ENCODE measurements at regions not wholly inside any gene's neighbourhood (a gene's known extent, or its start where the extent isn't known, plus 50 kb on each side); places are given as distances from the start of the nearest gene placed in this dataset.

GRCh38 chr11:130655300-130655699 is 206.9 kb downstream of the ADAMTS15 start:
- no peak overlapping the region for H3K27ac ChIP-seq (replicated peaks)
- H3K27me3 ChIP-seq (ENCODE audit: insufficient read depth, poor library complexity, severe bottlenecking) = no peaks in the 10 kb centered on the region
- no peak overlapping the region for H3K4me3 ChIP-seq (replicated peaks; ENCODE audit: insufficient read depth, low read length)
- DNase-seq (ENCODE audit: low read depth in 1 of 2, low spot score in 1 of 2) = no peak
- TF ChIP-seq SPI1 (IDR thresholded peaks at IDR 0.05; ENCODE audit: borderline replicate concordance, low read depth) (no peak), GABPA (IDR thresholded peaks at IDR 0.05; ENCODE audit: low read depth) (no peak), POLR2AphosphoS5 (IDR thresholded peaks at IDR 0.05; ENCODE audit: low read depth) (no peak), CTCF (IDR thresholded peaks at IDR 0.05; ENCODE audit: insufficient read depth, low read length) (no peak)
- TF ChIP-seq, protein P1, sequence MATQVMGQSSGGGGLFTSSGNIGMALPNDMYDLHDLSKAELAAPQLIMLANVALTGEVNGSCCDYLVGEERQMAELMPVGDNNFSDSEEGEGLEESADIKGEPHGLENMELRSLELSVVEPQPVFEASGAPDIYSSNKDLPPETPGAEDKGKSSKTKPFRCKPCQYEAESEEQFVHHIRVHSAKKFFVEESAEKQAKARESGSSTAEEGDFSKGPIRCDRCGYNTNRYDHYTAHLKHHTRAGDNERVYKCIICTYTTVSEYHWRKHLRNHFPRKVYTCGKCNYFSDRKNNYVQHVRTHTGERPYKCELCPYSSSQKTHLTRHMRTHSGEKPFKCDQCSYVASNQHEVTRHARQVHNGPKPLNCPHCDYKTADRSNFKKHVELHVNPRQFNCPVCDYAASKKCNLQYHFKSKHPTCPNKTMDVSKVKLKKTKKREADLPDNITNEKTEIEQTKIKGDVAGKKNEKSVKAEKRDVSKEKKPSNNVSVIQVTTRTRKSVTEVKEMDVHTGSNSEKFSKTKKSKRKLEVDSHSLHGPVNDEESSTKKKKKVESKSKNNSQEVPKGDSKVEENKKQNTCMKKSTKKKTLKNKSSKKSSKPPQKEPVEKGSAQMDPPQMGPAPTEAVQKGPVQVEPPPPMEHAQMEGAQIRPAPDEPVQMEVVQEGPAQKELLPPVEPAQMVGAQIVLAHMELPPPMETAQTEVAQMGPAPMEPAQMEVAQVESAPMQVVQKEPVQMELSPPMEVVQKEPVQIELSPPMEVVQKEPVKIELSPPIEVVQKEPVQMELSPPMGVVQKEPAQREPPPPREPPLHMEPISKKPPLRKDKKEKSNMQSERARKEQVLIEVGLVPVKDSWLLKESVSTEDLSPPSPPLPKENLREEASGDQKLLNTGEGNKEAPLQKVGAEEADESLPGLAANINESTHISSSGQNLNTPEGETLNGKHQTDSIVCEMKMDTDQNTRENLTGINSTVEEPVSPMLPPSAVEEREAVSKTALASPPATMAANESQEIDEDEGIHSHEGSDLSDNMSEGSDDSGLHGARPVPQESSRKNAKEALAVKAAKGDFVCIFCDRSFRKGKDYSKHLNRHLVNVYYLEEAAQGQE (IDR thresholded peaks at IDR 0.05; ENCODE audit: insufficient replicate concordance, low read depth) = no peak

- no peak overlapping the region for H3K4me3 ChIP-seq (replicated peaks; ENCODE audit: insufficient read depth, low read length)
- TF ChIP-seq POLR2AphosphoS5 (IDR thresholded peaks at IDR 0.05; ENCODE audit: low read depth) = no peak
- no peak for TF ChIP-seq CTCF (IDR thresholded peaks at IDR 0.05; ENCODE audit: insufficient read depth, low read length)
- TF ChIP-seq GABPA (IDR thresholded peaks at IDR 0.05; ENCODE audit: low read depth) = no peak
- no peak for TF ChIP-seq SPI1 (IDR thresholded peaks at IDR 0.05; ENCODE audit: borderline replicate concordance, low read depth)
- TF ChIP-seq, protein P1 (IDR thresholded peaks at IDR 0.05; ENCODE audit: insufficient replicate concordance, low read depth) = no peak
- H3K27me3 ChIP-seq (ENCODE audit: insufficient read depth, poor library complexity, severe bottlenecking) = no peaks in the 10 kb centered on the region
- no peak for DNase-seq (ENCODE audit: low read depth in 1 of 2, low spot score in 1 of 2)
- H3K27ac ChIP-seq (replicated peaks) = no peak overlapping the region
Observed at GRCh38 chr11:130666781-130667251, 218.4 kb downstream of the ADAMTS15 start.

- TF ChIP-seq SPI1 (IDR thresholded peaks at IDR 0.05; ENCODE audit: borderline replicate concordance, low read depth) (no peak), POLR2AphosphoS5 (IDR thresholded peaks at IDR 0.05; ENCODE audit: low read depth) (no peak), GABPA (IDR thresholded peaks at IDR 0.05; ENCODE audit: low read depth) (no peak), CTCF (IDR thresholded peaks at IDR 0.05; ENCODE audit: insufficient read depth, low read length) (no peak)
- TF ChIP-seq, protein P1 (IDR thresholded peaks at IDR 0.05; ENCODE audit: insufficient replicate concordance, low read depth) = no peak
Observed at GRCh38 chr11:130668751-130669150, 220.3 kb downstream of the ADAMTS15 start.

More at GRCh38 chr11:130668751-130669150, 220.3 kb downstream of the ADAMTS15 start:
- DNase-seq (ENCODE audit: low read depth in 1 of 2, low spot score in 1 of 2) = no peak
- no peak overlapping the region for H3K27ac ChIP-seq (replicated peaks)
- H3K4me3 ChIP-seq (replicated peaks; ENCODE audit: insufficient read depth, low read length) = no peak overlapping the region
- H3K27me3 ChIP-seq (ENCODE audit: insufficient read depth, poor library complexity, severe bottlenecking) = no peaks in the 10 kb centered on the region
